ENCODE measurements at regions not wholly inside any gene's neighbourhood (a gene's known extent, or its start where the extent isn't known, plus 50 kb on each side); places are given as distances from the start of the nearest gene placed in this dataset.

DNA sequence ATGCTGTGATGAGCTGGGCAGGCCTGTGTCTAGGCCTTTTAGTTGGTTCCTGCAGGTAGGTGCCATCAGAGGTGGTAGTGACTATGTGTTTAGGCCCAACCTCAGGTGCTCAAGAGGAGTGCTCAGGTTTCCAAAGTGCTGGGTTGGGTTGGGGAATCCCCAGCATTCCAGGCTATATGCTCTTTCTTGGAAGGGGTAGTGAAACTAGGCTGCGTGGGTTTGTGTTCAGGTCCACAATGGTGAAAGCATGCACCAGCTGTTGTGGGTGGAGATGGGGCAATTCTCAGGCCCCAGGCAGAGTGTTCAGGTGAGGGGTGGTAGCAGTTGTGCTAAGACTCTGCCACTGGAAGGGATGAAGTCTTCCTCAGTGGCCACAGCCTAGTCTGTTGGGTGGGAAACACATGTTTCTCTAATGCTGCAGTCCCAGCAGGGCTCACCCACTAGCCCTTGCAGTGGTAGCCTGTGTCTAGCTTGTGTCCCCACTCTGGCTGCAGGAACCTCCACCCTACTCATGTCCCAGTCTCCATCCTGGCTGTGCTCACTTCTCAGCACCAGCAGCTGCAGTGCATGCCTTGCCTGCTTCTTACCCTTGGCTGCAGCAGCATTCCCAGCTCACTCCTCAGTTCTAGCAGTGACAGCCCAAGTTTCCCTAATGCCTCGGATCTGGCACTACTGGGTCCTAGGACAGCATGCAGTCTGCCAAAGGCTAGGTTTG is 78.9 kb downstream of the FAM170A start:
- Histone ChIP-seq H2AK5ac (ENCODE audit: low read depth, low read length) (no peak overlapping the region), H2AFZ (replicated peaks; ENCODE audit: low read length, poor library complexity) (no peak overlapping the region), H3K36me3 (ENCODE audit: control insufficient read depth, insufficient read depth, low read length) (no peaks in the 10 kb centered on the region), H4K20me1 (ENCODE audit: insufficient read depth, low read length) (no peaks in the 10 kb centered on the region), H3K27me3 (ENCODE audit: control insufficient read depth, insufficient read depth, low read length) (no peaks in the 10 kb centered on the region), H3K4me3 (ENCODE audit: insufficient read depth, low read depth, low read length) (no peak overlapping the region), H2BK5ac (ENCODE audit: low read depth, low read length, poor library complexity, severe bottlenecking) (no peak overlapping the region), H2AK9ac (replicated peaks; ENCODE audit: low read depth, low read length, poor library complexity) (no peak overlapping the region), H2BK15ac (ENCODE audit: low read depth, low read length) (no peak overlapping the region), H3K23ac (ENCODE audit: low read depth, low read length) (no peak overlapping the region), H3K4me1 (ENCODE audit: control insufficient read depth, insufficient read depth, low read length) (no peaks in the 10 kb centered on the region), H4K91ac (ENCODE audit: insufficient read depth, low read depth, low read length) (no peak overlapping the region), H4K8ac (ENCODE audit: low read depth in 2 of 2, low read length in 2 of 2) (no peak overlapping the region), H3K9me3 (ENCODE audit: control insufficient read depth, insufficient read depth, low read length) (no peaks in the 10 kb centered on the region; the same call in 1 of the 2 replicates), H3K9me1 (ENCODE audit: insufficient read depth, low read length) (no peaks in the 10 kb centered on the region), H3K4me2 (ENCODE audit: low read depth, low read length) (no peak overlapping the region), H3K9ac (ENCODE audit: low read depth, low read length) (no peak overlapping the region), H2BK120ac (ENCODE audit: low read depth, low read length) (no peak overlapping the region), H3K18ac (ENCODE audit: low read depth, low read length) (no peak overlapping the region), H3K56ac (ENCODE audit: extremely low read depth, insufficient read depth, low read length) (no peak overlapping the region), H2BK20ac (ENCODE audit: low read depth, low read length) (no peak overlapping the region), H3K4ac (ENCODE audit: low read depth, low read length) (no peak overlapping the region), H3K79me1 (ENCODE audit: low read depth in 1 of 2, low read length in 2 of 2) (no peaks in the 10 kb centered on the region), H4K5ac (ENCODE audit: low read depth, low read length) (no peak overlapping the region), H3K14ac (replicated peaks; ENCODE audit: low read depth, low read length) (no peak overlapping the region), H3K27ac (ENCODE audit: insufficient read depth, low read length) (no peak overlapping the region)
- in situ Hi-C loops (cut with MboI; ENCODE audit: low sequenced_read_pairs) (no loop called here), dilution Hi-C loops (cut with HindIII; ENCODE audit: low sequenced_read_pairs, unreplicated experiment) (no loop called here), intact Hi-C loops (cut with micrococcal nuclease) (no loop called here)
- no CpG with 5 or more reads among the region's 2 CpGs for WGBS, 2 experiments (ENCODE audit: extremely low coverage in 2 of 2, insufficient read length in 1 of 2)
- ChIA-PET POLR2A (ENCODE audit: unreplicated experiment) (no interaction called here), CTCF (no interaction called here)
- TF ChIP-seq FOS (IDR thresholded peaks at IDR 0.05; ENCODE audit: low read depth, low read length) (no peak), RCOR1 (IDR thresholded peaks at IDR 0.05; ENCODE audit: insufficient replicate concordance, low read length) (no peak), CHD1 (IDR thresholded peaks at IDR 0.05; ENCODE audit: low read depth, low read length) (no peak), RFX5 (IDR thresholded peaks at IDR 0.05; ENCODE audit: low read depth, low read length) (no peak), NFE2L2 (IDR thresholded peaks at IDR 0.05; ENCODE audit: low read depth, low read length) (no peak), CEBPB (IDR thresholded peaks at IDR 0.05; ENCODE audit: low read depth, low read length) (no peak), USF2 (IDR thresholded peaks at IDR 0.05; ENCODE audit: low read depth, low read length) (no peak), BHLHE40 (IDR thresholded peaks at IDR 0.05; ENCODE audit: low read depth, low read length) (no peak), MXI1 (IDR thresholded peaks at IDR 0.05; ENCODE audit: borderline replicate concordance, low read depth, low read length) (no peak)
- TF ChIP-seq, protein P1, sequence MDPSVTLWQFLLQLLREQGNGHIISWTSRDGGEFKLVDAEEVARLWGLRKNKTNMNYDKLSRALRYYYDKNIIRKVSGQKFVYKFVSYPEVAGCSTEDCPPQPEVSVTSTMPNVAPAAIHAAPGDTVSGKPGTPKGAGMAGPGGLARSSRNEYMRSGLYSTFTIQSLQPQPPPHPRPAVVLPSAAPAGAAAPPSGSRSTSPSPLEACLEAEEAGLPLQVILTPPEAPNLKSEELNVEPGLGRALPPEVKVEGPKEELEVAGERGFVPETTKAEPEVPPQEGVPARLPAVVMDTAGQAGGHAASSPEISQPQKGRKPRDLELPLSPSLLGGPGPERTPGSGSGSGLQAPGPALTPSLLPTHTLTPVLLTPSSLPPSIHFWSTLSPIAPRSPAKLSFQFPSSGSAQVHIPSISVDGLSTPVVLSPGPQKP (IDR thresholded peaks at IDR 0.05; ENCODE audit: borderline replicate concordance, low read depth, low read length): no peak
- TF ChIP-seq, protein P2, sequence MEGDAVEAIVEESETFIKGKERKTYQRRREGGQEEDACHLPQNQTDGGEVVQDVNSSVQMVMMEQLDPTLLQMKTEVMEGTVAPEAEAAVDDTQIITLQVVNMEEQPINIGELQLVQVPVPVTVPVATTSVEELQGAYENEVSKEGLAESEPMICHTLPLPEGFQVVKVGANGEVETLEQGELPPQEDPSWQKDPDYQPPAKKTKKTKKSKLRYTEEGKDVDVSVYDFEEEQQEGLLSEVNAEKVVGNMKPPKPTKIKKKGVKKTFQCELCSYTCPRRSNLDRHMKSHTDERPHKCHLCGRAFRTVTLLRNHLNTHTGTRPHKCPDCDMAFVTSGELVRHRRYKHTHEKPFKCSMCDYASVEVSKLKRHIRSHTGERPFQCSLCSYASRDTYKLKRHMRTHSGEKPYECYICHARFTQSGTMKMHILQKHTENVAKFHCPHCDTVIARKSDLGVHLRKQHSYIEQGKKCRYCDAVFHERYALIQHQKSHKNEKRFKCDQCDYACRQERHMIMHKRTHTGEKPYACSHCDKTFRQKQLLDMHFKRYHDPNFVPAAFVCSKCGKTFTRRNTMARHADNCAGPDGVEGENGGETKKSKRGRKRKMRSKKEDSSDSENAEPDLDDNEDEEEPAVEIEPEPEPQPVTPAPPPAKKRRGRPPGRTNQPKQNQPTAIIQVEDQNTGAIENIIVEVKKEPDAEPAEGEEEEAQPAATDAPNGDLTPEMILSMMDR (conservative IDR thresholded peaks at IDR 0.05; ENCODE audit: low read depth, low read length): no peak
- DNase-seq (no peak), ATAC-seq (ENCODE audit: low read depth) (no peak)
- no TSS peak for BruUV-seq (replicated peaks)
